Right lobe of liver (tissue), 4 donors: ENCODE measurements at regions not wholly inside any gene's neighbourhood (a gene's known extent, or its start where the extent isn't known, plus 50 kb on each side); places are given as distances from the start of the nearest gene placed in this dataset.

Experiments used
- CTCF ChIP-seq, 4 donors: fragments of 200-600 bp in 3 of 4; fragments of 450-650 bp in 1 of 4; IDR thresholded peaks; one replicate each; pipeline versions ENCODE4 v1.5.1 to v1.8.0; 2016 to 2022; ENCODE audit warnings: antibody characterized with exemption in 4 of 4, mild to moderate bottlenecking in 2 of 4
- POLR2A ChIP-seq: fragments of 450-650 bp; IDR thresholded peaks from one replicate; pipeline ENCODE4 v1.6.1; 2017; ENCODE audit warnings: antibody characterized with exemption, mild to moderate bottlenecking
- donor health status: DM: no; HTN: no; CAD: no.
- donor health status: DM: no; HTN: no; CAD: no.
- donor health status: DM: no; HTN: yes; CAD: no.

- TF ChIP-seq CTCF (IDR thresholded peaks at IDR 0.05) (no peak), POLR2A (no peak)
Measured at GRCh38 chr10:117626228-117626627, 83.7 kb downstream of the EMX2 start.
